GM18907 (cell line): ENCODE measurements at regions not wholly inside any gene's neighbourhood (a gene's known extent, or its start where the extent isn't known, plus 50 kb on each side); places are given as distances from the start of the nearest gene placed in this dataset.

Source experiments
- ATAC-seq: cut with Tn5 transposase; IDR thresholded peaks from one replicate; pipeline ENCODE4 v1.9.1; 2021; ENCODE audit warnings: mild to moderate bottlenecking, moderate library complexity; ENCODE audit not compliant: unreplicated experiment

- ATAC-seq: no peak
Measured at GRCh38 chr1:87760654-87761053, 432.0 kb downstream of the LMO4 start.

- ATAC-seq: no peak
Measured at GRCh38 chr1:87763483-87763882, 434.8 kb downstream of the LMO4 start.

GRCh38 chr1:87765057-87765680, 436.5 kb downstream of the LMO4 start:
- ATAC-seq: no peak

GRCh38 chr1:87765681-87766070, 437.0 kb downstream of the LMO4 start:
- no peak for ATAC-seq

- no peak for ATAC-seq
Measured at GRCh38 chr1:87766737-87767136, 438.1 kb downstream of the LMO4 start.

- ATAC-seq: no peak
Measured at GRCh38 chr1:87778896-87779295, 450.2 kb downstream of the LMO4 start.

- no peak for ATAC-seq
Measured at GRCh38 chr1:87781554-87781953, 452.9 kb downstream of the LMO4 start.

GRCh38 chr1:87783315-87783714, 454.6 kb downstream of the LMO4 start:
- ATAC-seq: no peak

- ATAC-seq: no peak
Measured at GRCh38 chr1:87785386-87785785, 456.7 kb downstream of the LMO4 start.

- no peak for ATAC-seq
Measured at GRCh38 chr1:87786229-87786628, 457.5 kb downstream of the LMO4 start.

- no peak for ATAC-seq
Measured at GRCh38 chr1:87786861-87787545, 458.3 kb downstream of the LMO4 start.

GRCh38 chr1:87787551-87787950, 458.9 kb downstream of the LMO4 start:
- ATAC-seq: no peak

GRCh38 chr1:87790756-87791155, 462.1 kb downstream of the LMO4 start:
- no peak for ATAC-seq

GRCh38 chr1:87791931-87792740, 463.5 kb downstream of the LMO4 start:
- no peak for ATAC-seq

- no peak for ATAC-seq
Measured at GRCh38 chr1:87794788-87795614, 466.3 kb downstream of the LMO4 start.

GRCh38 chr1:87795615-87796337, 467.1 kb downstream of the LMO4 start:
- no peak for ATAC-seq

- ATAC-seq: no peak
Measured at GRCh38 chr1:87796471-87796901, 467.8 kb downstream of the LMO4 start.

- ATAC-seq: no peak
Measured at GRCh38 chr1:87799451-87799850, 470.8 kb downstream of the LMO4 start.

GRCh38 chr1:87800006-87800405, 471.3 kb downstream of the LMO4 start:
- ATAC-seq: no peak

- ATAC-seq: no peak
Measured at GRCh38 chr1:87803375-87803774, 474.7 kb downstream of the LMO4 start.
